KMS-11 (cell line): ENCODE measurements at regions not wholly inside any gene's neighbourhood (a gene's known extent, or its start where the extent isn't known, plus 50 kb on each side); places are given as distances from the start of the nearest gene placed in this dataset.

Experiments used
- H2AFZ ChIP-seq: fragments of 200-600 bp; sonication (generic); 2 replicates; pipeline ENCODE4 v1.6.1; 2016; ENCODE audit warnings: antibody characterized with exemption, mixed run types, low read depth
- H3K27ac ChIP-seq: fragments of 200-600 bp; sonication (generic); 2 replicates; pipeline ENCODE4 v1.6.1; 2016; ENCODE audit warnings: mild to moderate bottlenecking, mixed run types
- H3K27me3 ChIP-seq: fragments of 200-600 bp; sonication (generic); 2 replicates; pipeline ENCODE4 v1.6.1; 2017; ENCODE audit warnings: mild to moderate bottlenecking, low read depth, mixed run types, moderate library complexity; ENCODE audit not compliant: insufficient read depth
- H3K36me3 ChIP-seq: fragments of 200-600 bp; sonication (generic); 2 replicates; pipeline ENCODE4 v1.6.1; 2017; ENCODE audit warnings: mild to moderate bottlenecking, mixed run types; ENCODE audit not compliant: insufficient read depth
- H3K4me1 ChIP-seq: fragments of 200-600 bp; sonication (generic); 2 replicates; pipeline ENCODE4 v1.6.1; 2016; ENCODE audit warnings: mild to moderate bottlenecking, low read depth, mixed run types; ENCODE audit not compliant: poor library complexity, severe bottlenecking
- H3K4me2 ChIP-seq: fragments of 200-600 bp; sonication (generic); 2 replicates; pipeline ENCODE4 v1.7.0; 2016; ENCODE audit warnings: mild to moderate bottlenecking, mixed run types
- H3K4me3 ChIP-seq: fragments of 200-600 bp; sonication (generic); IDR thresholded peaks from 2 replicates; pipeline ENCODE4 v1.6.1; 2017; ENCODE audit warnings: low read depth, low read length, mixed read lengths; ENCODE audit not compliant: insufficient read depth
- H3K79me2 ChIP-seq: fragments of 200-600 bp; sonication (generic); 2 replicates; pipeline ENCODE4 v1.6.1; 2016; ENCODE audit warnings: low read depth, mixed run types; ENCODE audit not compliant: insufficient read depth
- H3K9ac ChIP-seq: fragments of 200-600 bp; sonication (generic); 2 replicates; pipeline ENCODE4 v1.6.1; 2016; ENCODE audit warnings: mild to moderate bottlenecking, mixed run types
- H4K20me1 ChIP-seq: fragments of 200-600 bp; sonication (generic); 2 replicates; pipeline ENCODE4 v1.6.1; 2016; ENCODE audit warnings: mild to moderate bottlenecking, mixed run types; ENCODE audit not compliant: insufficient read depth
- TF ChIP-seq, protein P1 (sequence below): fragments of 200-600 bp; sonication (generic); conservative IDR thresholded peaks from 2 replicates; pipeline ENCODE4 v1.6.1; 2017; ENCODE audit warnings: low read depth, mild to moderate bottlenecking, antibody characterized with exemption, low read length, moderate library complexity, mixed read lengths

DNA sequence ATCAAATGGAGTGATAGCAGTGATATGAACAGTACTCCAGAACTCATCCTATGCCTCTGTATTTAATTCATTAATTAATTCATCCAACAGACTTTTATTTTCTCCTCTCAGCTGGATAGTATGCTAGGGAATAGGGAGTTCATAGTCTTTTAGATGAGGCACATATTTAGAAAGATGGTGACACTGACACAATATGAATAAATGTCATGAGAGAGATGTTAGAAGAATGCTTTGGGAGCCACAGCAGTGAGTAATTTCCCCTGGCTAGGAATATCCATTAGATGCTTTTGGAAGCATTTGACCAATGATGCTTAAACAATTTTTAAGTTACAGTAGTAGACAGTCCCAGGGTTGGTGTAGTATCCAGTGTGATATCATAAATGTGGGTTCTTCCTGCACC lies 428.7 kb upstream of the SGCD start:
- Histone ChIP-seq H3K4me1 (no peaks in the 10 kb centered on the region), H3K4me3 (no peak overlapping the region), H2AFZ (no peak overlapping the region), H4K20me1 (no peaks in the 10 kb centered on the region), H3K27ac (no peak overlapping the region), H3K79me2 (no peaks in the 10 kb centered on the region), H3K9ac (no peak overlapping the region), H3K4me2 (no peak overlapping the region), H3K36me3 (no peaks in the 10 kb centered on the region), H3K27me3 (no peaks in the 10 kb centered on the region)
- TF ChIP-seq, protein P1, sequence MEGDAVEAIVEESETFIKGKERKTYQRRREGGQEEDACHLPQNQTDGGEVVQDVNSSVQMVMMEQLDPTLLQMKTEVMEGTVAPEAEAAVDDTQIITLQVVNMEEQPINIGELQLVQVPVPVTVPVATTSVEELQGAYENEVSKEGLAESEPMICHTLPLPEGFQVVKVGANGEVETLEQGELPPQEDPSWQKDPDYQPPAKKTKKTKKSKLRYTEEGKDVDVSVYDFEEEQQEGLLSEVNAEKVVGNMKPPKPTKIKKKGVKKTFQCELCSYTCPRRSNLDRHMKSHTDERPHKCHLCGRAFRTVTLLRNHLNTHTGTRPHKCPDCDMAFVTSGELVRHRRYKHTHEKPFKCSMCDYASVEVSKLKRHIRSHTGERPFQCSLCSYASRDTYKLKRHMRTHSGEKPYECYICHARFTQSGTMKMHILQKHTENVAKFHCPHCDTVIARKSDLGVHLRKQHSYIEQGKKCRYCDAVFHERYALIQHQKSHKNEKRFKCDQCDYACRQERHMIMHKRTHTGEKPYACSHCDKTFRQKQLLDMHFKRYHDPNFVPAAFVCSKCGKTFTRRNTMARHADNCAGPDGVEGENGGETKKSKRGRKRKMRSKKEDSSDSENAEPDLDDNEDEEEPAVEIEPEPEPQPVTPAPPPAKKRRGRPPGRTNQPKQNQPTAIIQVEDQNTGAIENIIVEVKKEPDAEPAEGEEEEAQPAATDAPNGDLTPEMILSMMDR: no peak

- no peaks in the 10 kb centered on the region for H3K27me3 ChIP-seq
- no peak overlapping the region for H3K4me3 ChIP-seq
- H3K9ac ChIP-seq: no peak overlapping the region
- no peaks in the 10 kb centered on the region for H3K4me1 ChIP-seq
- no peaks in the 10 kb centered on the region for H4K20me1 ChIP-seq
- H3K4me2 ChIP-seq: no peak overlapping the region
- H3K36me3 ChIP-seq: no peaks in the 10 kb centered on the region
- TF ChIP-seq, protein P1: no peak
- H3K79me2 ChIP-seq: no peaks in the 10 kb centered on the region
- no peak overlapping the region for H3K27ac ChIP-seq
- H2AFZ ChIP-seq: no peak overlapping the region
Observed at GRCh38 chr5:155903791-155904190, 423.2 kb upstream of the SGCD start.

DNA sequence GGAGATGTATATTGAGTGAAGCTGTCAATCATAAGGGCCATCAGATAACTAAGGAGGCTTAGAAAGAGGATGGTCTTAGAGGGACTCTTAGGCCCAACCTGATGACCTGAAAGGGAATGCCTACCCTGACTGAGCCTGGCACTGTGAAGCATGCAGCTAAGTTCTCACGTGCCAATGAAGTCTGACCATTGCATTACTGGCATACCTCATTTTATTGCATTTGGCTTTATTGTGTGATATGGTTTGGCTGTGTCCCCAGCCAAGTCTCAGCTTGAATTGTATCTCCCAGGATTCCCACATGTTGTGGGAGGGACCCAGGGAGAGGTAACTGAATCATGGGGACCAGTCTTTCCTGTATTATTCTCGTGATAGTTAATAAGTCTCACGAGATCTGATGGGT lies 421.6 kb upstream of the SGCD start:
- Histone ChIP-seq H4K20me1 (no peaks in the 10 kb centered on the region), H3K36me3 (no peaks in the 10 kb centered on the region), H2AFZ (no peak overlapping the region), H3K79me2 (no peaks in the 10 kb centered on the region), H3K27ac (no peak overlapping the region), H3K9ac (no peak overlapping the region), H3K4me3 (no peak overlapping the region), H3K4me2 (no peak overlapping the region), H3K27me3 (no peaks in the 10 kb centered on the region), H3K4me1 (no peaks in the 10 kb centered on the region)
- TF ChIP-seq, protein P1: no peak

- no peak overlapping the region for H3K9ac ChIP-seq
- H2AFZ ChIP-seq: no peak overlapping the region
- no peak overlapping the region for H3K4me2 ChIP-seq
- no peaks in the 10 kb centered on the region for H4K20me1 ChIP-seq
- no peaks in the 10 kb centered on the region for H3K27me3 ChIP-seq
- TF ChIP-seq, protein P1: no peak
- H3K4me3 ChIP-seq: no peak overlapping the region
- H3K36me3 ChIP-seq: no peaks in the 10 kb centered on the region
- H3K79me2 ChIP-seq: no peaks in the 10 kb centered on the region
- H3K27ac ChIP-seq: no peak overlapping the region
- H3K4me1 ChIP-seq: no peaks in the 10 kb centered on the region
Observed at GRCh38 chr5:155906046-155906445, 420.9 kb upstream of the SGCD start.
